ENCODE measurements at regions not wholly inside any gene's neighbourhood (a gene's known extent, or its start where the extent isn't known, plus 50 kb on each side); places are given as distances from the start of the nearest gene placed in this dataset.

- peaks cover 3% of the 10 kb centered on the region for H3K9me3 Mint-ChIP-seq
- peaks cover 34% of the 10 kb centered on the region for H3K36me3 Mint-ChIP-seq (ENCODE audit: low read depth)
- DNase-seq: no peak
- ChIA-PET POLR2A (interaction anchor here (1.0 kb wide), 1 partner anchor 33 kb away, joined by 4 read pairs; no protein-coding TSS in a partner anchor), CTCF (no interaction called here)
- H3K4me1 Mint-ChIP-seq: peaks cover 36% of the 10 kb centered on the region
- H3K4me3 Mint-ChIP-seq: no peak overlapping the region
- no peaks in the 10 kb centered on the region for H3K27me3 Mint-ChIP-seq
- no peak overlapping the region for H3K27ac Mint-ChIP-seq
These were observed 142.3 kb downstream of the KLF12 start for GRCh38 chr13:73991884-73992283.

- Mint-ChIP-seq H3K27me3 (no peaks in the 10 kb centered on the region), H3K36me3 (ENCODE audit: low read depth) (peaks cover 37% of the 10 kb centered on the region), H3K4me3 (no peak overlapping the region), H3K27ac (no peak overlapping the region), H3K9me3 (peaks cover 3% of the 10 kb centered on the region), H3K4me1 (peaks cover 40% of the 10 kb centered on the region)
- POLR2A ChIA-PET: interaction anchor here (1.0 kb wide), 1 partner anchor 33 kb away, joined by 4 read pairs; no protein-coding TSS in a partner anchor
- CTCF ChIA-PET: no interaction called here
- no peak for DNase-seq
These were observed 142.8 kb downstream of the KLF12 start for GRCh38 chr13:73991384-73991783.

- H3K4me1 Mint-ChIP-seq: peaks cover 56% of the 10 kb centered on the region
- H3K9me3 Mint-ChIP-seq: peaks cover 3% of the 10 kb centered on the region
- H3K4me3 Mint-ChIP-seq: no peak overlapping the region
- POLR2A ChIA-PET: no interaction called here
- no peak overlapping the region for H3K27ac Mint-ChIP-seq
- no peak for DNase-seq
- CTCF ChIA-PET: interaction anchor here (1.0 kb wide), 1 partner anchor 34 kb away, joined by 4 read pairs; no protein-coding TSS in a partner anchor
- no peaks in the 10 kb centered on the region for H3K27me3 Mint-ChIP-seq
- H3K36me3 Mint-ChIP-seq (ENCODE audit: low read depth): peaks cover 40% of the 10 kb centered on the region
These were observed 144.9 kb downstream of the KLF12 start for GRCh38 chr13:73989244-73989843.

- ChIA-PET POLR2A (no interaction called here), CTCF (interaction anchor here (1.0 kb wide), 1 partner anchor 34 kb away, joined by 4 read pairs; no protein-coding TSS in a partner anchor)
- peaks cover 33% of the 10 kb centered on the region for H3K36me3 Mint-ChIP-seq (ENCODE audit: low read depth)
- peaks cover 55% of the 10 kb centered on the region for H3K4me1 Mint-ChIP-seq
- no peak overlapping the region for H3K27ac Mint-ChIP-seq
- peaks cover 3% of the 10 kb centered on the region for H3K9me3 Mint-ChIP-seq
- no peak overlapping the region for H3K4me3 Mint-ChIP-seq
- no peaks in the 10 kb centered on the region for H3K27me3 Mint-ChIP-seq
- DNase-seq: no peak
These were observed 145.7 kb downstream of the KLF12 start for GRCh38 chr13:73988461-73988860.

GRCh38 chr13:73987618-73988017 is 146.6 kb downstream of the KLF12 start:
- CTCF ChIA-PET: interaction anchor here (0.6 to 0.8 kb wide), 2 partner anchors 12 to 385 kb away, joined by 3 read pairs; no protein-coding TSS in a partner anchor
- peaks cover 3% of the 10 kb centered on the region for H3K9me3 Mint-ChIP-seq
- no peak for DNase-seq
- POLR2A ChIA-PET: no interaction called here
- peaks cover 55% of the 10 kb centered on the region for H3K4me1 Mint-ChIP-seq
- no peaks in the 10 kb centered on the region for H3K27me3 Mint-ChIP-seq
- H3K27ac Mint-ChIP-seq: no peak overlapping the region
- H3K4me3 Mint-ChIP-seq: no peak overlapping the region
- peaks cover 31% of the 10 kb centered on the region for H3K36me3 Mint-ChIP-seq (ENCODE audit: low read depth)

GRCh38 chr13:73985783-73986182 is 148.4 kb downstream of the KLF12 start:
- H3K9me3 Mint-ChIP-seq: peaks cover 3% of the 10 kb centered on the region
- H3K4me3 Mint-ChIP-seq: peak overlapping the region; percentile 63
- CTCF ChIA-PET: interaction anchor here (1.0 kb wide), 1 partner anchor 9 kb away, joined by 4 read pairs; no protein-coding TSS in a partner anchor
- peaks cover 45% of the 10 kb centered on the region for H3K4me1 Mint-ChIP-seq
- no peaks in the 10 kb centered on the region for H3K27me3 Mint-ChIP-seq
- H3K36me3 Mint-ChIP-seq (ENCODE audit: low read depth): peaks cover 20% of the 10 kb centered on the region
- no peak overlapping the region for H3K27ac Mint-ChIP-seq
- POLR2A ChIA-PET: interaction anchor here (0.6 to 1.0 kb wide), 2 partner anchors 12 to 29 kb away, joined by 3 to 4 read pairs; no protein-coding TSS in a partner anchor
- peak; percentile 34 for DNase-seq

GRCh38 chr13:73984949-73985691 is 149.1 kb downstream of the KLF12 start:
- POLR2A ChIA-PET: interaction anchor here (1.0 kb wide), 1 partner anchor 13 kb away, joined by 4 read pairs; no protein-coding TSS in a partner anchor
- Mint-ChIP-seq H3K4me3 (peak overlapping the region; percentile 63), H3K27me3 (no peaks in the 10 kb centered on the region), H3K27ac (no peak overlapping the region), H3K9me3 (peaks cover 3% of the 10 kb centered on the region), H3K36me3 (ENCODE audit: low read depth) (peaks cover 21% of the 10 kb centered on the region), H3K4me1 (peaks cover 44% of the 10 kb centered on the region)
- CTCF ChIA-PET: interaction anchor here (1.0 to 1.2 kb wide), 2 partner anchors 10 to 12 kb away, joined by 3 to 4 read pairs; no protein-coding TSS in a partner anchor
- peak; percentile 84 for DNase-seq

- H3K4me1 Mint-ChIP-seq: peaks cover 38% of the 10 kb centered on the region
- ChIA-PET CTCF (interaction anchor here (1.2 kb wide), 1 partner anchor 11 kb away, joined by 3 read pairs; no protein-coding TSS in a partner anchor), POLR2A (no interaction called here)
These were observed 150.0 kb downstream of the KLF12 start for GRCh38 chr13:73984201-73984600.

GRCh38 chr13:73983109-73983508 is 151.1 kb downstream of the KLF12 start:
- ChIA-PET CTCF (no interaction called here), POLR2A (no interaction called here)
- H3K27me3 Mint-ChIP-seq: no peaks in the 10 kb centered on the region

More at GRCh38 chr13:73984201-73984600, 150.0 kb downstream of the KLF12 start:
- no peaks in the 10 kb centered on the region for H3K27me3 Mint-ChIP-seq
- no peak overlapping the region for H3K4me3 Mint-ChIP-seq
- H3K9me3 Mint-ChIP-seq: no peaks in the 10 kb centered on the region
- H3K27ac Mint-ChIP-seq: no peak overlapping the region
- H3K36me3 Mint-ChIP-seq (ENCODE audit: low read depth): peaks cover 17% of the 10 kb centered on the region
- no peak for DNase-seq

GRCh38 chr13:73981595-73981994 is 152.6 kb downstream of the KLF12 start:
- Mint-ChIP-seq H3K9me3 (no peaks in the 10 kb centered on the region), H3K27me3 (no peaks in the 10 kb centered on the region), H3K27ac (no peak overlapping the region), H3K36me3 (ENCODE audit: low read depth) (peaks cover 26% of the 10 kb centered on the region), H3K4me1 (peaks cover 21% of the 10 kb centered on the region), H3K4me3 (no peak overlapping the region)
- ChIA-PET CTCF (no interaction called here), POLR2A (no interaction called here)
- DNase-seq: no peak

More at GRCh38 chr13:73983109-73983508, 151.1 kb downstream of the KLF12 start:
- Mint-ChIP-seq H3K9me3 (no peaks in the 10 kb centered on the region), H3K4me1 (peaks cover 30% of the 10 kb centered on the region), H3K36me3 (ENCODE audit: low read depth) (peaks cover 18% of the 10 kb centered on the region), H3K4me3 (no peak overlapping the region), H3K27ac (no peak overlapping the region)
- DNase-seq: no peak

- Mint-ChIP-seq H3K27me3 (no peaks in the 10 kb centered on the region), H3K27ac (no peak overlapping the region), H3K4me1 (peaks cover 13% of the 10 kb centered on the region), H3K9me3 (no peaks in the 10 kb centered on the region), H3K4me3 (no peak overlapping the region), H3K36me3 (ENCODE audit: low read depth) (peaks cover 26% of the 10 kb centered on the region)
- CTCF ChIA-PET: interaction anchor here (0.6 kb wide), 1 partner anchor 11 kb away, joined by 3 read pairs; no protein-coding TSS in a partner anchor
- DNase-seq: no peak
- POLR2A ChIA-PET: no interaction called here
These were observed 158.4 kb downstream of the KLF12 start for GRCh38 chr13:73975767-73976166.

- Mint-ChIP-seq H3K9me3 (peaks cover 5% of the 10 kb centered on the region), H3K27ac (no peak overlapping the region), H3K4me3 (no peak overlapping the region), H3K4me1 (peaks cover 18% of the 10 kb centered on the region), H3K27me3 (no peaks in the 10 kb centered on the region), H3K36me3 (ENCODE audit: low read depth) (peaks cover 29% of the 10 kb centered on the region)
- no peak for DNase-seq
- ChIA-PET POLR2A (no interaction called here), CTCF (interaction anchor here (1.2 kb wide), 1 partner anchor 16 kb away, joined by 3 read pairs; no protein-coding TSS in a partner anchor)
These were observed 160.2 kb downstream of the KLF12 start for GRCh38 chr13:73974051-73974450.

GRCh38 chr13:73973156-73973555 is 161.0 kb downstream of the KLF12 start:
- Mint-ChIP-seq H3K36me3 (ENCODE audit: low read depth) (peaks cover 32% of the 10 kb centered on the region), H3K27ac (no peak overlapping the region), H3K27me3 (no peaks in the 10 kb centered on the region), H3K4me1 (peaks cover 18% of the 10 kb centered on the region), H3K9me3 (peaks cover 5% of the 10 kb centered on the region), H3K4me3 (no peak overlapping the region)
- ChIA-PET CTCF (interaction anchor here (1.2 to 1.4 kb wide), 2 partner anchors 12 to 15 kb away, joined by 3 read pairs; no protein-coding TSS in a partner anchor), POLR2A (no interaction called here)
- DNase-seq: no peak

All from activated CD4-positive, alpha-beta T cell treated with anti-CD3 and anti-CD28 coated beads, Interleukin-2, amount 10 ng/mL, durations not matched to agents 7 days and 5 days (primary cell).